Tibial artery (tissue), 4 donors: ENCODE measurements at regions not wholly inside any gene's neighbourhood (a gene's known extent, or its start where the extent isn't known, plus 50 kb on each side); places are given as distances from the start of the nearest gene placed in this dataset.

Experiments
- DNase-seq, 2 donors: peaks; one replicate each; pipeline ENCODE4 v3.0.0-alpha.2; 2019
- H3K27ac ChIP-seq, 2 donors: fragments of 200-600 bp; sonication (generic) in 1 of 2; 1 replicate in 1 of 2; 2 replicates in 1 of 2; pipeline ENCODE4 v1.5.1; 2018 to 2019; ENCODE audit warnings: mild to moderate bottlenecking in 1 of 2
- H3K27me3 ChIP-seq, 2 donors: fragments of 200-600 bp; sonication (generic) in 1 of 2; one replicate each; pipeline versions ENCODE4 v1.5.1 to v1.6.0; 2016 to 2019
- H3K36me3 ChIP-seq, 3 donors: fragments of 200-600 bp; sonication (generic) in 2 of 3; one replicate each; pipeline ENCODE4 v1.5.1; 2016 to 2019; ENCODE audit warnings: mild to moderate bottlenecking in 2 of 3
- H3K4me1 ChIP-seq, 4 donors: fragments of 200-600 bp; sonication (generic) in 2 of 4; 1 replicate in 3 of 4; 2 replicates in 1 of 4; pipeline ENCODE4 v1.5.1; 2016 to 2019
- H3K4me3 ChIP-seq, 2 donors: fragments of 200-600 bp; sonication (generic) in 1 of 2; 1 replicate in 1 of 2; 2 replicates in 1 of 2; pipeline ENCODE4 v1.5.1; 2018 to 2019; ENCODE audit warnings: mild to moderate bottlenecking in 2 of 2
- H3K9me3 ChIP-seq, 3 donors: fragments of 200-600 bp; sonication (generic) in 1 of 3; one replicate each; pipeline ENCODE4 v1.5.1; 2016 to 2019
- intact Hi-C: fragments of 100-400 bp; cut with DNase I; formaldehyde crosslinking; loops from one replicate; pipeline ENCODE4 v1.15.0; 2023; ENCODE audit warnings: low total_unique reads
- TF ChIP-seq, protein P1 (sequence below), 2 experiments: fragments of 200-600 bp in 1 of 2; fragments of 450-650 bp in 1 of 2; IDR thresholded peaks; one replicate each; pipeline ENCODE4 v1.5.1; 2017 to 2019; ENCODE audit warnings: antibody characterized with exemption in 2 of 2, mild to moderate bottlenecking in 1 of 2, moderate library complexity in 1 of 2

- H3K4me1 ChIP-seq, result no peaks in the 10 kb centered on the region
- DNase-seq, result no peak
- no peaks in the 10 kb centered on the region for H3K9me3 ChIP-seq
- no peak overlapping the region for H3K4me3 ChIP-seq
- H3K36me3 ChIP-seq, result no peaks in the 10 kb centered on the region
- H3K27ac ChIP-seq, result no peak overlapping the region
- no peaks in the 10 kb centered on the region for H3K27me3 ChIP-seq
- TF ChIP-seq, protein P1, sequence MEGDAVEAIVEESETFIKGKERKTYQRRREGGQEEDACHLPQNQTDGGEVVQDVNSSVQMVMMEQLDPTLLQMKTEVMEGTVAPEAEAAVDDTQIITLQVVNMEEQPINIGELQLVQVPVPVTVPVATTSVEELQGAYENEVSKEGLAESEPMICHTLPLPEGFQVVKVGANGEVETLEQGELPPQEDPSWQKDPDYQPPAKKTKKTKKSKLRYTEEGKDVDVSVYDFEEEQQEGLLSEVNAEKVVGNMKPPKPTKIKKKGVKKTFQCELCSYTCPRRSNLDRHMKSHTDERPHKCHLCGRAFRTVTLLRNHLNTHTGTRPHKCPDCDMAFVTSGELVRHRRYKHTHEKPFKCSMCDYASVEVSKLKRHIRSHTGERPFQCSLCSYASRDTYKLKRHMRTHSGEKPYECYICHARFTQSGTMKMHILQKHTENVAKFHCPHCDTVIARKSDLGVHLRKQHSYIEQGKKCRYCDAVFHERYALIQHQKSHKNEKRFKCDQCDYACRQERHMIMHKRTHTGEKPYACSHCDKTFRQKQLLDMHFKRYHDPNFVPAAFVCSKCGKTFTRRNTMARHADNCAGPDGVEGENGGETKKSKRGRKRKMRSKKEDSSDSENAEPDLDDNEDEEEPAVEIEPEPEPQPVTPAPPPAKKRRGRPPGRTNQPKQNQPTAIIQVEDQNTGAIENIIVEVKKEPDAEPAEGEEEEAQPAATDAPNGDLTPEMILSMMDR (IDR thresholded peaks at IDR 0.05), result no peak
- intact Hi-C loops, result no loop called here
Measured at GRCh38 chr13:95484052-95484451, 68.5 kb upstream of the CLDN10 start.

DNA sequence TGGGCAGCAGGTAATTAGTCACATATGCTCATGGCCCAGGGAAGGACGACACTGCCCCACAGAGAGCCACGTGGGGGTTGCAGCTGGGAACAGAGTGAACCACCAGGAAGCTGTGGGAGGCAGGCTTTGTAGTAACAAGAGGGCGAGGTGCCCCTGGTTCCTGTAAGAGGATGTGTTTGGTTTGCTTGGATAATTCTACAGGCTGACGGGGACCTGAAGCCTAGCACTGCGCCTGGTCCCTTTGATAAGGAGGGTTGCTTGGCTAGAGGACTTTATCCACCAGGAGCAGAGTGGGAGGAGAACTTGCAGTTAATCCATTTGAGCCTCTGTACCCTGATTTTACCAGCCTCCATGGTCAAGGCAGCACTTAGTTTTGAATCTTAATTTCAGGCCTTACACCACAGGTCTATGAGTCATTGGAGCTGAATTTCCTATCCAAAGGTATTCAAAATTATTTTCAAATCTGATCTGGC, 67.4 kb upstream of the CLDN10 start:
- Histone ChIP-seq H3K27ac (no peak overlapping the region), H3K4me1 (no peaks in the 10 kb centered on the region), H3K9me3 (no peaks in the 10 kb centered on the region), H3K27me3 (no peaks in the 10 kb centered on the region), H3K36me3 (no peaks in the 10 kb centered on the region), H3K4me3 (no peak overlapping the region)
- intact Hi-C loops, result no loop called here
- no peak for DNase-seq
- TF ChIP-seq, protein P1 (IDR thresholded peaks at IDR 0.05), result no peak

GRCh38 chr13:95485518-95486144, 66.9 kb upstream of the CLDN10 start:
- intact Hi-C loops, result no loop called here
- Histone ChIP-seq H3K4me1 (no peaks in the 10 kb centered on the region), H3K9me3 (no peaks in the 10 kb centered on the region), H3K27me3 (no peaks in the 10 kb centered on the region), H3K27ac (no peak overlapping the region), H3K36me3 (no peaks in the 10 kb centered on the region), H3K4me3 (no peak overlapping the region)
- TF ChIP-seq, protein P1 (IDR thresholded peaks at IDR 0.05), result no peak
- DNase-seq, result no peak

- TF ChIP-seq, protein P1 (IDR thresholded peaks at IDR 0.05), result no peak
- no peak for DNase-seq
- intact Hi-C loops, result no loop called here
- H3K27me3 ChIP-seq, result no peaks in the 10 kb centered on the region
- H3K36me3 ChIP-seq, result no peaks in the 10 kb centered on the region
- no peaks in the 10 kb centered on the region for H3K4me1 ChIP-seq
- H3K9me3 ChIP-seq, result peaks cover 0 to 10% (median 5%) of the 10 kb centered on the region in 3 donors
- no peak overlapping the region for H3K27ac ChIP-seq
- H3K4me3 ChIP-seq, result no peak overlapping the region
Measured at GRCh38 chr13:95492044-95492801, 60.3 kb upstream of the CLDN10 start.

DNA sequence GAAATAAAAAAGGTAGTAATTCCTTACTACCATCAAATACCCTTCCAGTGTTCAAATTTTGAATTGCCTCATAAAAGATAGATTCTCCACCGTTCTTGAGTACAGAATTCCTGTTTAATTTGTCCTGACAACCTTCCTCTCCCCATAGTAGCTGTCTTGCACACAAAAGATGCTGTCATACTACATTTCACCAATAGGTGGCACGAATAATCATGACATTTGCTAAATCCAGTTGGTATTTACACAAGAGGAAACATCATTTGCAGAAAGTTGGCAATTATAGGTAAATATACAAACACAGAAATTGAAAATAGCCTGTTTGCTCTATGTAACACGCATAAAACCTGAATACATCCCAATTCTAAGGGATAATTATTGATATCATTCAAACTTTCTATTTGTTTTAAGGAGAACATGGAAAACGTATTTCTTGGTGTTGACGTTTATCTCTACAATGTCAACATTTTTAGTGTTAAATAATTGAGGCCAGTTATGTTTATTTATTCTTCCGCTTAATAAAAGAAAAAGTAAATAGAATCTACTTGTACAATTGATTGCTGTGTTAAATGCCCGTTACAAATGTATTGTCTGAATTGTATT, 58.3 kb upstream of the CLDN10 start:
- Histone ChIP-seq H3K4me1 (no peaks in the 10 kb centered on the region), H3K27ac (no peak overlapping the region), H3K36me3 (no peaks in the 10 kb centered on the region), H3K27me3 (no peaks in the 10 kb centered on the region), H3K9me3 (peaks cover 0 to 10% (median 5%) of the 10 kb centered on the region in 3 donors), H3K4me3 (no peak overlapping the region)
- DNase-seq, result no peak
- TF ChIP-seq, protein P1 (IDR thresholded peaks at IDR 0.05), result peak; percentile 42 to 46
- intact Hi-C loops, result no loop called here
